GM23338 (cell line): ENCODE measurements at regions not wholly inside any gene's neighbourhood (a gene's known extent, or its start where the extent isn't known, plus 50 kb on each side); places are given as distances from the start of the nearest gene placed in this dataset.

ENCODE experiments used
- EZH2 ChIP-seq: fragments of 200-600 bp; sonication (generic); IDR thresholded peaks from one replicate; pipeline ENCODE4 v1.8.0; 2017; ENCODE audit warnings: antibody characterized with exemption, mild to moderate bottlenecking, low read depth; ENCODE audit not compliant: unreplicated experiment
- EZH2phosphoT487 ChIP-seq: fragments of 200-600 bp; sonication (generic); IDR thresholded peaks from one replicate; pipeline ENCODE4 v1.8.1; 2018; ENCODE audit warnings: antibody characterized with exemption; ENCODE audit not compliant: unreplicated experiment
- JUNB ChIP-seq: IDR thresholded peaks from one replicate; pipeline ENCODE4 v1.6.1; 2016; ENCODE audit warnings: antibody characterized with exemption; ENCODE audit not compliant: unreplicated experiment
- NANOG ChIP-seq: IDR thresholded peaks from 2 replicates; pipeline ENCODE4 v1.6.1; 2016; ENCODE audit warnings: antibody characterized with exemption, borderline replicate concordance
- POLR2AphosphoS5 ChIP-seq: IDR thresholded peaks from 2 replicates; pipeline ENCODE4 v1.6.1; 2016; ENCODE audit warnings: antibody characterized with exemption, low read depth
- STAT1 ChIP-seq: IDR thresholded peaks from one replicate; pipeline ENCODE4 v1.6.1; 2016; ENCODE audit warnings: antibody characterized with exemption; ENCODE audit not compliant: unreplicated experiment
- ZNF331 ChIP-seq: fragments of 250-450 bp; sonication (Bioruptor Pico); IDR thresholded peaks from 2 replicates; pipeline ENCODE4 v1.5.0; 2020; ENCODE audit warnings: low read depth, mild to moderate bottlenecking, moderate library complexity
- TF ChIP-seq, protein P1 (sequence below), 2 experiments: fragments of 200-600 bp in 1 of 2; sonication (generic) in 1 of 2; conservative IDR thresholded peaks; 2 replicates each; pipeline versions ENCODE4 v1.5.1 to v1.6.1; 2016 to 2017; ENCODE audit warnings: antibody characterized with exemption in 2 of 2, low read depth in 2 of 2, mild to moderate bottlenecking in 2 of 2, moderate library complexity in 1 of 2
- TF ChIP-seq, protein P2 (sequence below): IDR thresholded peaks from one replicate; pipeline ENCODE4 v1.6.1; 2018; ENCODE audit warnings: antibody characterized with exemption; ENCODE audit not compliant: unreplicated experiment
- TF ChIP-seq, protein P3 (sequence below): fragments of 250-450 bp; sonication (Bioruptor Pico); IDR thresholded peaks from 2 replicates; pipeline ENCODE4 v1.5.0; 2020; ENCODE audit warnings: mild to moderate bottlenecking, moderate library complexity
- TF ChIP-seq, protein P4 (sequence below): IDR thresholded peaks from 2 replicates; pipeline ENCODE4 v1.6.1; 2016; ENCODE audit warnings: antibody characterized with exemption

DNA sequence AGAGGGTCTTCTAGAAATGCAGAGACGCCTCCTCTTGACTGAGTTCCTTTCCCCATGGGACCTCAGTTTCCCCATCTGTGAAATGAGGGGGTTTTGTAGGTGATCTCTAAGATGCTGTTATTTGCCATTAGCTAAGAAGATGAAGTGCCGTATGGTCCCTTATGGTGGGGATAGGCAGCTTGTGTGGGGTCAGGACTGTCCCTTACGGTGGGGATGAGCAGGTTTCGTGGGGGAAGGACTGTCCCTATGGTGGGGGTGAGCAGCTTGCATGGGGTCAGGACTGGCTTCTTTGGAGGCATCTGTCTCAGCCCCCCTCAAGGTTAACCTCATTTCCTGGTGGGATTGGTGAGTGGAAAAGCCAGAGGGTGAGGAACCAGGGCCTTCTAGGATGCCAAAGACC is 148.3 kb upstream of the GPR26 start:
- TF ChIP-seq, protein P1, sequence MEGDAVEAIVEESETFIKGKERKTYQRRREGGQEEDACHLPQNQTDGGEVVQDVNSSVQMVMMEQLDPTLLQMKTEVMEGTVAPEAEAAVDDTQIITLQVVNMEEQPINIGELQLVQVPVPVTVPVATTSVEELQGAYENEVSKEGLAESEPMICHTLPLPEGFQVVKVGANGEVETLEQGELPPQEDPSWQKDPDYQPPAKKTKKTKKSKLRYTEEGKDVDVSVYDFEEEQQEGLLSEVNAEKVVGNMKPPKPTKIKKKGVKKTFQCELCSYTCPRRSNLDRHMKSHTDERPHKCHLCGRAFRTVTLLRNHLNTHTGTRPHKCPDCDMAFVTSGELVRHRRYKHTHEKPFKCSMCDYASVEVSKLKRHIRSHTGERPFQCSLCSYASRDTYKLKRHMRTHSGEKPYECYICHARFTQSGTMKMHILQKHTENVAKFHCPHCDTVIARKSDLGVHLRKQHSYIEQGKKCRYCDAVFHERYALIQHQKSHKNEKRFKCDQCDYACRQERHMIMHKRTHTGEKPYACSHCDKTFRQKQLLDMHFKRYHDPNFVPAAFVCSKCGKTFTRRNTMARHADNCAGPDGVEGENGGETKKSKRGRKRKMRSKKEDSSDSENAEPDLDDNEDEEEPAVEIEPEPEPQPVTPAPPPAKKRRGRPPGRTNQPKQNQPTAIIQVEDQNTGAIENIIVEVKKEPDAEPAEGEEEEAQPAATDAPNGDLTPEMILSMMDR (conservative IDR thresholded peaks at IDR 0.05; ENCODE audit: low read depth in 2 of 2): no peak
- no peak for TF ChIP-seq EZH2phosphoT487
- no peak for TF ChIP-seq NANOG
- TF ChIP-seq POLR2AphosphoS5: no peak
- TF ChIP-seq EZH2: no peak
- no peak for TF ChIP-seq STAT1
- TF ChIP-seq JUNB: no peak
- TF ChIP-seq, protein P2, sequence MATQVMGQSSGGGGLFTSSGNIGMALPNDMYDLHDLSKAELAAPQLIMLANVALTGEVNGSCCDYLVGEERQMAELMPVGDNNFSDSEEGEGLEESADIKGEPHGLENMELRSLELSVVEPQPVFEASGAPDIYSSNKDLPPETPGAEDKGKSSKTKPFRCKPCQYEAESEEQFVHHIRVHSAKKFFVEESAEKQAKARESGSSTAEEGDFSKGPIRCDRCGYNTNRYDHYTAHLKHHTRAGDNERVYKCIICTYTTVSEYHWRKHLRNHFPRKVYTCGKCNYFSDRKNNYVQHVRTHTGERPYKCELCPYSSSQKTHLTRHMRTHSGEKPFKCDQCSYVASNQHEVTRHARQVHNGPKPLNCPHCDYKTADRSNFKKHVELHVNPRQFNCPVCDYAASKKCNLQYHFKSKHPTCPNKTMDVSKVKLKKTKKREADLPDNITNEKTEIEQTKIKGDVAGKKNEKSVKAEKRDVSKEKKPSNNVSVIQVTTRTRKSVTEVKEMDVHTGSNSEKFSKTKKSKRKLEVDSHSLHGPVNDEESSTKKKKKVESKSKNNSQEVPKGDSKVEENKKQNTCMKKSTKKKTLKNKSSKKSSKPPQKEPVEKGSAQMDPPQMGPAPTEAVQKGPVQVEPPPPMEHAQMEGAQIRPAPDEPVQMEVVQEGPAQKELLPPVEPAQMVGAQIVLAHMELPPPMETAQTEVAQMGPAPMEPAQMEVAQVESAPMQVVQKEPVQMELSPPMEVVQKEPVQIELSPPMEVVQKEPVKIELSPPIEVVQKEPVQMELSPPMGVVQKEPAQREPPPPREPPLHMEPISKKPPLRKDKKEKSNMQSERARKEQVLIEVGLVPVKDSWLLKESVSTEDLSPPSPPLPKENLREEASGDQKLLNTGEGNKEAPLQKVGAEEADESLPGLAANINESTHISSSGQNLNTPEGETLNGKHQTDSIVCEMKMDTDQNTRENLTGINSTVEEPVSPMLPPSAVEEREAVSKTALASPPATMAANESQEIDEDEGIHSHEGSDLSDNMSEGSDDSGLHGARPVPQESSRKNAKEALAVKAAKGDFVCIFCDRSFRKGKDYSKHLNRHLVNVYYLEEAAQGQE: no peak
- no peak for TF ChIP-seq ZNF331
- TF ChIP-seq, protein P3, sequence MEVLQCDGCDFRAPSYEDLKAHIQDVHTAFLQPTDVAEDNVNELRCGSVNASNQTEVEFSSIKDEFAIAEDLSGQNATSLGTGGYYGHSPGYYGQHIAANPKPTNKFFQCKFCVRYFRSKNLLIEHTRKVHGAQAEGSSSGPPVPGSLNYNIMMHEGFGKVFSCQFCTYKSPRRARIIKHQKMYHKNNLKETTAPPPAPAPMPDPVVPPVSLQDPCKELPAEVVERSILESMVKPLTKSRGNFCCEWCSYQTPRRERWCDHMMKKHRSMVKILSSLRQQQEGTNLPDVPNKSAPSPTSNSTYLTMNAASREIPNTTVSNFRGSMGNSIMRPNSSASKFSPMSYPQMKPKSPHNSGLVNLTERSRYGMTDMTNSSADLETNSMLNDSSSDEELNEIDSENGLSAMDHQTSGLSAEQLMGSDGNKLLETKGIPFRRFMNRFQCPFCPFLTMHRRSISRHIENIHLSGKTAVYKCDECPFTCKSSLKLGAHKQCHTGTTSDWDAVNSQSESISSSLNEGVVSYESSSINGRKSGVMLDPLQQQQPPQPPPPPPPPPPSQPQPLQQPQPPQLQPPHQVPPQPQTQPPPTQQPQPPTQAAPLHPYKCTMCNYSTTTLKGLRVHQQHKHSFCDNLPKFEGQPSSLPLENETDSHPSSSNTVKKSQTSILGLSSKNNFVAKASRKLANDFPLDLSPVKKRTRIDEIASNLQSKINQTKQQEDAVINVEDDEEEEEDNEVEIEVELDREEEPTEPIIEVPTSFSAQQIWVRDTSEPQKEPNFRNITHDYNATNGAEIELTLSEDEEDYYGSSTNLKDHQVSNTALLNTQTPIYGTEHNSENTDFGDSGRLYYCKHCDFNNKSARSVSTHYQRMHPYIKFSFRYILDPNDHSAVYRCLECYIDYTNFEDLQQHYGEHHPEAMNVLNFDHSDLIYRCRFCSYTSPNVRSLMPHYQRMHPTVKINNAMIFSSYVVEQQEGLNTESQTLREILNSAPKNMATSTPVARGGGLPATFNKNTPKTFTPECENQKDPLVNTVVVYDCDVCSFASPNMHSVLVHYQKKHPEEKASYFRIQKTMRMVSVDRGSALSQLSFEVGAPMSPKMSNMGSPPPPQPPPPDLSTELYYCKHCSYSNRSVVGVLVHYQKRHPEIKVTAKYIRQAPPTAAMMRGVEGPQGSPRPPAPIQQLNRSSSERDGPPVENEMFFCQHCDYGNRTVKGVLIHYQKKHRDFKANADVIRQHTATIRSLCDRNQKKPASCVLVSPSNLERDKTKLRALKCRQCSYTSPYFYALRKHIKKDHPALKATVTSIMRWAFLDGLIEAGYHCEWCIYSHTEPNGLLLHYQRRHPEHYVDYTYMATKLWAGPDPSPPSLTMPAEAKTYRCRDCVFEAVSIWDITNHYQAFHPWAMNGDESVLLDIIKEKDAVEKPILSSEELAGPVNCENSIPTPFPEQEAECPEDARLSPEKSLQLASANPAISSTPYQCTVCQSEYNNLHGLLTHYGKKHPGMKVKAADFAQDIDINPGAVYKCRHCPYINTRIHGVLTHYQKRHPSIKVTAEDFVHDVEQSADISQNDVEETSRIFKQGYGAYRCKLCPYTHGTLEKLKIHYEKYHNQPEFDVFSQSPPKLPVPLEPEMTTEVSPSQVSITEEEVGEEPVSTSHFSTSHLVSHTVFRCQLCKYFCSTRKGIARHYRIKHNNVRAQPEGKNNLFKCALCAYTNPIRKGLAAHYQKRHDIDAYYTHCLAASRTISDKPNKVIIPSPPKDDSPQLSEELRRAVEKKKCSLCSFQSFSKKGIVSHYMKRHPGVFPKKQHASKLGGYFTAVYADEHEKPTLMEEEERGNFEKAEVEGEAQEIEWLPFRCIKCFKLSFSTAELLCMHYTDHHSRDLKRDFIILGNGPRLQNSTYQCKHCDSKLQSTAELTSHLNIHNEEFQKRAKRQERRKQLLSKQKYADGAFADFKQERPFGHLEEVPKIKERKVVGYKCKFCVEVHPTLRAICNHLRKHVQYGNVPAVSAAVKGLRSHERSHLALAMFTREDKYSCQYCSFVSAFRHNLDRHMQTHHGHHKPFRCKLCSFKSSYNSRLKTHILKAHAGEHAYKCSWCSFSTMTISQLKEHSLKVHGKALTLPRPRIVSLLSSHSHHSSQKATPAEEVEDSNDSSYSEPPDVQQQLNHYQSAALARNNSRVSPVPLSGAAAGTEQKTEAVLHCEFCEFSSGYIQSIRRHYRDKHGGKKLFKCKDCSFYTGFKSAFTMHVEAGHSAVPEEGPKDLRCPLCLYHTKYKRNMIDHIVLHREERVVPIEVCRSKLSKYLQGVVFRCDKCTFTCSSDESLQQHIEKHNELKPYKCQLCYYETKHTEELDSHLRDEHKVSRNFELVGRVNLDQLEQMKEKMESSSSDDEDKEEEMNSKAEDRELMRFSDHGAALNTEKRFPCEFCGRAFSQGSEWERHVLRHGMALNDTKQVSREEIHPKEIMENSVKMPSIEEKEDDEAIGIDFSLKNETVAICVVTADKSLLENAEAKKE: no peak
- TF ChIP-seq, protein P4, sequence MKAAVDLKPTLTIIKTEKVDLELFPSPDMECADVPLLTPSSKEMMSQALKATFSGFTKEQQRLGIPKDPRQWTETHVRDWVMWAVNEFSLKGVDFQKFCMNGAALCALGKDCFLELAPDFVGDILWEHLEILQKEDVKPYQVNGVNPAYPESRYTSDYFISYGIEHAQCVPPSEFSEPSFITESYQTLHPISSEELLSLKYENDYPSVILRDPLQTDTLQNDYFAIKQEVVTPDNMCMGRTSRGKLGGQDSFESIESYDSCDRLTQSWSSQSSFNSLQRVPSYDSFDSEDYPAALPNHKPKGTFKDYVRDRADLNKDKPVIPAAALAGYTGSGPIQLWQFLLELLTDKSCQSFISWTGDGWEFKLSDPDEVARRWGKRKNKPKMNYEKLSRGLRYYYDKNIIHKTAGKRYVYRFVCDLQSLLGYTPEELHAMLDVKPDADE: no peak
